Uterus (tissue), 3 donors: ENCODE measurements at regions not wholly inside any gene's neighbourhood (a gene's known extent, or its start where the extent isn't known, plus 50 kb on each side); places are given as distances from the start of the nearest gene placed in this dataset.

Experiments used
- DNase-seq, 2 donors: peaks; one replicate each; pipeline ENCODE4 v3.0.0-alpha.2; 2019 to 2020
- H3K27ac ChIP-seq, 2 donors: fragments of 200-600 bp; sonication (generic); 1 replicate in 1 of 2; 2 replicates in 1 of 2; pipeline ENCODE4 v1.5.1; 2016 to 2018
- H3K27me3 ChIP-seq, 2 donors: fragments of 200-600 bp; sonication (generic); one replicate each; pipeline ENCODE4 v1.5.1; 2018 to 2019; ENCODE audit warnings: control low read depth in 1 of 2
- H3K36me3 ChIP-seq, 2 donors: fragments of 200-600 bp; sonication (generic); one replicate each; pipeline ENCODE4 v1.5.1; 2019; ENCODE audit warnings: control low read depth in 1 of 2
- H3K4me1 ChIP-seq, 2 donors: fragments of 200-600 bp; sonication (generic); one replicate each; pipeline ENCODE4 v1.5.1; 2018 to 2019; ENCODE audit warnings: control low read depth in 1 of 2
- H3K4me3 ChIP-seq, 2 donors: fragments of 200-600 bp; sonication (generic); 1 replicate in 1 of 2; 2 replicates in 1 of 2; pipeline ENCODE4 v1.5.1; 2018 to 2019; ENCODE audit warnings: mild to moderate bottlenecking in 1 of 2
- H3K9me3 ChIP-seq, 2 donors: fragments of 200-600 bp; sonication (generic); one replicate each; pipeline ENCODE4 v1.5.1; 2019; ENCODE audit warnings: control low read depth in 1 of 2
- CTCF ChIP-seq, 4 experiments: fragments of 200-600 bp in 2 of 4; fragments of 450-650 bp in 2 of 4; sonication (generic) in 2 of 4; IDR thresholded peaks; one replicate each; pipeline ENCODE4 v1.5.1; 2016 to 2019; ENCODE audit warnings: antibody characterized with exemption in 4 of 4, mild to moderate bottlenecking in 2 of 4, moderate library complexity in 1 of 4
- POLR2A ChIP-seq, 2 donors: fragments of 450-650 bp; IDR thresholded peaks; one replicate each; pipeline ENCODE4 v1.6.1; 2016; ENCODE audit warnings: antibody characterized with exemption in 2 of 2, mild to moderate bottlenecking in 1 of 2, moderate library complexity in 1 of 2
- intact Hi-C: fragments of 100-400 bp; cut with DNase I; formaldehyde crosslinking; loops from one replicate; pipeline ENCODE4 v1.15.1; 2023; ENCODE audit warnings: low total_unique reads
- donor health status: DM: yes; HTN: yes; CAD: no.

GRCh38 chr6:156376091-156376490 is 401.1 kb upstream of the ARID1B start:
- TF ChIP-seq CTCF (IDR thresholded peaks at IDR 0.05) (no peak), POLR2A (IDR thresholded peaks at IDR 0.05) (no peak)
- intact Hi-C loops = no loop called here
- H3K27ac ChIP-seq = no peak overlapping the region
- no peak for DNase-seq
- H3K27me3 ChIP-seq = no peaks in the 10 kb centered on the region
- no peaks in the 10 kb centered on the region for H3K4me1 ChIP-seq
- H3K9me3 ChIP-seq = no peaks in the 10 kb centered on the region
- no peak overlapping the region for H3K4me3 ChIP-seq
- H3K36me3 ChIP-seq = no peaks in the 10 kb centered on the region

- peaks cover 0 to 3% of the 10 kb centered on the region in 2 donors for H3K9me3 ChIP-seq
- no peak for DNase-seq
- TF ChIP-seq POLR2A (IDR thresholded peaks at IDR 0.05) (no peak), CTCF (IDR thresholded peaks at IDR 0.05) (no peak)
- H3K36me3 ChIP-seq = no peaks in the 10 kb centered on the region
- intact Hi-C loops = no loop called here
- H3K4me3 ChIP-seq = no peak overlapping the region
- H3K27me3 ChIP-seq = no peaks in the 10 kb centered on the region
- no peak overlapping the region for H3K27ac ChIP-seq
- H3K4me1 ChIP-seq = no peaks in the 10 kb centered on the region
These were observed 417.3 kb upstream of the ARID1B start for GRCh38 chr6:156359912-156360311.

- TF ChIP-seq POLR2A (IDR thresholded peaks at IDR 0.05) = no peak
- no peak for TF ChIP-seq CTCF (IDR thresholded peaks at IDR 0.05)
- Histone ChIP-seq H3K27me3 (no peaks in the 10 kb centered on the region), H3K27ac (no peak overlapping the region), H3K4me3 (no peak overlapping the region), H3K9me3 (peaks cover 0 to 3% of the 10 kb centered on the region in 2 donors), H3K36me3 (no peaks in the 10 kb centered on the region), H3K4me1 (no peaks in the 10 kb centered on the region)
- DNase-seq = no peak
- intact Hi-C loops = no loop called here
These were observed 424.3 kb upstream of the ARID1B start for GRCh38 chr6:156352861-156353260.

GRCh38 chr6:156351346-156351966 is 425.7 kb upstream of the ARID1B start:
- H3K27ac ChIP-seq = no peak overlapping the region
- H3K4me3 ChIP-seq = no peak overlapping the region
- intact Hi-C loops = no loop called here
- DNase-seq = no peak
- TF ChIP-seq CTCF (IDR thresholded peaks at IDR 0.05) (no peak), POLR2A (IDR thresholded peaks at IDR 0.05) (no peak)
- H3K4me1 ChIP-seq = no peaks in the 10 kb centered on the region
- no peaks in the 10 kb centered on the region for H3K27me3 ChIP-seq
- no peaks in the 10 kb centered on the region for H3K36me3 ChIP-seq
- H3K9me3 ChIP-seq = peaks cover 0 to 3% of the 10 kb centered on the region in 2 donors

GRCh38 chr6:156350337-156350736 is 426.8 kb upstream of the ARID1B start:
- Histone ChIP-seq H3K27me3 (no peaks in the 10 kb centered on the region), H3K27ac (no peak overlapping the region), H3K9me3 (no peaks in the 10 kb centered on the region), H3K4me3 (no peak overlapping the region), H3K4me1 (no peaks in the 10 kb centered on the region), H3K36me3 (no peaks in the 10 kb centered on the region)
- no peak for DNase-seq
- intact Hi-C loops = no loop called here
- TF ChIP-seq POLR2A (IDR thresholded peaks at IDR 0.05) (no peak), CTCF (IDR thresholded peaks at IDR 0.05) (no peak)
